ENCODE measurements at regions not wholly inside any gene's neighbourhood (a gene's known extent, or its start where the extent isn't known, plus 50 kb on each side); places are given as distances from the start of the nearest gene placed in this dataset.

GRCh38 chr6:111957623-111958315 lies 84.5 kb upstream of the FYN start:
- Histone ChIP-seq H3K36me3 (no peaks in the 10 kb centered on the region), H3K27ac (no peak overlapping the region), H3K4me1 (peaks cover 0 to 24% (median 0%) of the 10 kb centered on the region in 12 donors), H3K27me3 (peaks cover 0 to 3% (median 0%) of the 10 kb centered on the region in 9 donors), H3K9me3 (no peaks in the 10 kb centered on the region), H3K4me3 (no peak overlapping the region)
- TF ChIP-seq, protein P1, sequence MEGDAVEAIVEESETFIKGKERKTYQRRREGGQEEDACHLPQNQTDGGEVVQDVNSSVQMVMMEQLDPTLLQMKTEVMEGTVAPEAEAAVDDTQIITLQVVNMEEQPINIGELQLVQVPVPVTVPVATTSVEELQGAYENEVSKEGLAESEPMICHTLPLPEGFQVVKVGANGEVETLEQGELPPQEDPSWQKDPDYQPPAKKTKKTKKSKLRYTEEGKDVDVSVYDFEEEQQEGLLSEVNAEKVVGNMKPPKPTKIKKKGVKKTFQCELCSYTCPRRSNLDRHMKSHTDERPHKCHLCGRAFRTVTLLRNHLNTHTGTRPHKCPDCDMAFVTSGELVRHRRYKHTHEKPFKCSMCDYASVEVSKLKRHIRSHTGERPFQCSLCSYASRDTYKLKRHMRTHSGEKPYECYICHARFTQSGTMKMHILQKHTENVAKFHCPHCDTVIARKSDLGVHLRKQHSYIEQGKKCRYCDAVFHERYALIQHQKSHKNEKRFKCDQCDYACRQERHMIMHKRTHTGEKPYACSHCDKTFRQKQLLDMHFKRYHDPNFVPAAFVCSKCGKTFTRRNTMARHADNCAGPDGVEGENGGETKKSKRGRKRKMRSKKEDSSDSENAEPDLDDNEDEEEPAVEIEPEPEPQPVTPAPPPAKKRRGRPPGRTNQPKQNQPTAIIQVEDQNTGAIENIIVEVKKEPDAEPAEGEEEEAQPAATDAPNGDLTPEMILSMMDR (IDR thresholded peaks at IDR 0.05): no peak
- TF ChIP-seq POLR2A (IDR thresholded peaks at IDR 0.05): no peak
- DNase-seq (no peak), ATAC-seq (no peak)
- intact Hi-C loops (cut with DNase I): no loop called here
- WGBS, 4 donors: 71 to 80% (median 74%) methylated on average over 10 of the region's 10 CpGs

- intact Hi-C loops (cut with DNase I): no loop called here
- Histone ChIP-seq H3K36me3 (no peaks in the 10 kb centered on the region), H3K9me3 (no peaks in the 10 kb centered on the region), H3K4me3 (no peak overlapping the region), H3K4me1 (peaks cover 0 to 18% (median 0%) of the 10 kb centered on the region in 12 donors), H3K27me3 (peaks cover 0 to 3% (median 0%) of the 10 kb centered on the region in 9 donors), H3K27ac (no peak overlapping the region)
- 89 to 94% (median 91%) methylated on average over 4 of the region's 4 CpGs for WGBS, 4 donors
- DNase-seq (no peak), ATAC-seq (no peak)
- TF ChIP-seq, protein P1 (IDR thresholded peaks at IDR 0.05): no peak
- no peak for TF ChIP-seq POLR2A (IDR thresholded peaks at IDR 0.05)
These were observed 85.3 kb upstream of the FYN start for GRCh38 chr6:111958534-111958933.

- intact Hi-C loops (cut with DNase I): no loop called here
- WGBS, 4 donors: 88 to 92% (median 90%) methylated on average over 6 of the region's 6 CpGs
These were observed 86.5 kb upstream of the FYN start for GRCh38 chr6:111959766-111960165.

GRCh38 chr6:111967131-111967530 lies 86.8 kb upstream of the CCN6 start:
- Histone ChIP-seq H3K4me1 (peaks cover 0 to 15% (median 0%) of the 10 kb centered on the region in 12 donors), H3K4me3 (no peak overlapping the region), H3K9me3 (no peaks in the 10 kb centered on the region), H3K27ac (no peak overlapping the region), H3K36me3 (no peaks in the 10 kb centered on the region), H3K27me3 (no peaks in the 10 kb centered on the region)
- 57 to 80% (median 74%) methylated on average over 1 of the region's 1 CpG for WGBS, 4 donors
- TF ChIP-seq POLR2A (IDR thresholded peaks at IDR 0.05): no peak
- TF ChIP-seq, protein P1 (IDR thresholded peaks at IDR 0.05): no peak
- intact Hi-C loops (cut with DNase I): no loop called here
- DNase-seq: no peak
- ATAC-seq: no peak

More at GRCh38 chr6:111959766-111960165, 86.5 kb upstream of the FYN start:
- ATAC-seq (no peak), DNase-seq (no peak)
- TF ChIP-seq, protein P1 (IDR thresholded peaks at IDR 0.05): no peak
- no peak for TF ChIP-seq POLR2A (IDR thresholded peaks at IDR 0.05)
- no peaks in the 10 kb centered on the region for H3K36me3 ChIP-seq
- H3K27ac ChIP-seq: no peak overlapping the region
- peaks cover 0 to 16% (median 0%) of the 10 kb centered on the region in 12 donors for H3K4me1 ChIP-seq
- peaks cover 0 to 3% (median 0%) of the 10 kb centered on the region in 9 donors for H3K27me3 ChIP-seq
- no peak overlapping the region for H3K4me3 ChIP-seq
- no peaks in the 10 kb centered on the region for H3K9me3 ChIP-seq

Data from heart left ventricle (tissue), 16 donors.